GM19193 (cell line): ENCODE measurements at regions not wholly inside any gene's neighbourhood (a gene's known extent, or its start where the extent isn't known, plus 50 kb on each side); places are given as distances from the start of the nearest gene placed in this dataset.

ENCODE experiments used
- POLR2A ChIP-seq: IDR thresholded peaks from 4 replicates; pipeline ENCODE4 v1.6.1; 2011; ENCODE audit not compliant: insufficient read depth, insufficient read length; ENCODE audit errors: extremely low read depth

- no peak for TF ChIP-seq POLR2A
Observed at GRCh38 chr4:112766422-112766821, 129.5 kb downstream of the LARP7 start.

GRCh38 chr4:112767386-112767785 is 130.4 kb downstream of the LARP7 start:
- TF ChIP-seq POLR2A = no peak

GRCh38 chr4:112770114-112770513 is 133.2 kb downstream of the LARP7 start:
- TF ChIP-seq POLR2A = no peak

- TF ChIP-seq POLR2A = no peak
Observed at GRCh38 chr4:112775801-112776200, 138.9 kb downstream of the LARP7 start.

- TF ChIP-seq POLR2A = no peak
Observed at GRCh38 chr4:112776535-112776934, 139.6 kb downstream of the LARP7 start.

- TF ChIP-seq POLR2A = no peak
Observed at GRCh38 chr4:112778520-112778919, 141.6 kb downstream of the LARP7 start.

- no peak for TF ChIP-seq POLR2A
Observed at GRCh38 chr4:112793033-112793432, 156.1 kb downstream of the LARP7 start.

GRCh38 chr4:112800001-112800400 is 163.1 kb downstream of the LARP7 start:
- TF ChIP-seq POLR2A = no peak

GRCh38 chr4:112801341-112801740 is 164.4 kb downstream of the LARP7 start:
- no peak for TF ChIP-seq POLR2A

- no peak for TF ChIP-seq POLR2A
Observed at GRCh38 chr4:112802780-112803179, 165.8 kb downstream of the LARP7 start.

- TF ChIP-seq POLR2A = no peak
Observed at GRCh38 chr4:112807083-112807482, 170.1 kb downstream of the LARP7 start.

- TF ChIP-seq POLR2A = no peak
Observed at GRCh38 chr4:112808001-112808400, 171.1 kb downstream of the LARP7 start.

- no peak for TF ChIP-seq POLR2A
Observed at GRCh38 chr4:112813790-112814189, 176.8 kb downstream of the LARP7 start.

- TF ChIP-seq POLR2A = peak; percentile 71
Observed at GRCh38 chr4:112817933-112818593, 181.1 kb downstream of the LARP7 start.

- TF ChIP-seq POLR2A = no peak
Observed at GRCh38 chr4:112818594-112818965, 181.6 kb downstream of the LARP7 start.

- TF ChIP-seq POLR2A = no peak
Observed at GRCh38 chr4:112819729-112820128, 182.8 kb downstream of the LARP7 start.

- no peak for TF ChIP-seq POLR2A
Observed at GRCh38 chr4:112823156-112823555, 186.2 kb downstream of the LARP7 start.
